ENCODE measurements at regions not wholly inside any gene's neighbourhood (a gene's known extent, or its start where the extent isn't known, plus 50 kb on each side); places are given as distances from the start of the nearest gene placed in this dataset.

DNA sequence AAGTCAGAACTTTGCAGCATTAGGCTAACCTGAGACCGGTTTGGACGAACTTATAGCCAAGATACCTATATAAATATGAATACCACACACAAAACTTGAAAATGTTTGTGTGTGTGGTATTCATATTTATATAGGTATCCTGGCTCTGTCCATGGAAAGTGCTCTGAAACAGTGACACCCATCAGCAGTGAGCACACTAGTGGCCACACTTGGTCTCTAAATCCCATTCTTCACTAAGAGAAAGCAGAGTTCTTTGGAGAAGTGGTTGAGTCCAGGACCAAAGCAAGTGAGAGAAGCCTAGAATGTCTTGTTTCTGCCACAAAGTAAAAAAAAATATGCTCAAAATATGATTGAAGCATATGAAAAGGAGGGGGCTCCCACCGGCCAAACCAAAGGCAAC, 146.5 kb downstream of the TWIST2 start:
- no peaks in the 10 kb centered on the region for H3K9me3 ChIP-seq
- H3K4me1 ChIP-seq, result no peaks in the 10 kb centered on the region
- no peak overlapping the region for H3K4me3 ChIP-seq
- no peak for DNase-seq (ENCODE audit: low spot score in 2 of 2)
- in situ Hi-C loops (cut with MboI; ENCODE audit: low sequenced_read_pairs), result no loop called here
- H3K27me3 ChIP-seq (ENCODE audit: low read depth), result no peaks in the 10 kb centered on the region
- H3K36me3 ChIP-seq (replicated peaks), result no peaks in the 10 kb centered on the region

DNA sequence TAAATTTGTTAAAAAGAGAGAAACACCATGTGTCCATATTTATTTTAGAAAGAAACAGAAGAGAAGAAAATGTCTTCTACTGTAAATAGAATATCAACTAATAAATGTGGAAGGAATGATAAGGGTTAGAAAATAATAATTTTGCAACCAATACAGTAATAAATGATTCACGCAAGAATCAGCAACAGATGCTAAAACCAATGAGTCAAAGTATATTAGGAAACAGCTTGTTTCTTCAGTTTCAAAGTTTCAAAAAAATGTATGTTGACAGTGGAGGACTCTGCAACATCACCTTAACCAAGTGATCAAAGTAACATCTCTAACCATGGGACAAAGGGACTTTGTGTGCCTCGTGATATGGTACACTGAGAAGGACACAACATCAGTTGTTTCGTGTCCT, 147.0 kb downstream of the TWIST2 start:
- Histone ChIP-seq H3K9me3 (no peaks in the 10 kb centered on the region), H3K36me3 (replicated peaks) (no peaks in the 10 kb centered on the region), H3K27me3 (ENCODE audit: low read depth) (no peaks in the 10 kb centered on the region), H3K4me3 (no peak overlapping the region), H3K4me1 (no peaks in the 10 kb centered on the region)
- in situ Hi-C loops (cut with MboI; ENCODE audit: low sequenced_read_pairs), result no loop called here
- no peak for DNase-seq (ENCODE audit: low spot score in 2 of 2)

DNA sequence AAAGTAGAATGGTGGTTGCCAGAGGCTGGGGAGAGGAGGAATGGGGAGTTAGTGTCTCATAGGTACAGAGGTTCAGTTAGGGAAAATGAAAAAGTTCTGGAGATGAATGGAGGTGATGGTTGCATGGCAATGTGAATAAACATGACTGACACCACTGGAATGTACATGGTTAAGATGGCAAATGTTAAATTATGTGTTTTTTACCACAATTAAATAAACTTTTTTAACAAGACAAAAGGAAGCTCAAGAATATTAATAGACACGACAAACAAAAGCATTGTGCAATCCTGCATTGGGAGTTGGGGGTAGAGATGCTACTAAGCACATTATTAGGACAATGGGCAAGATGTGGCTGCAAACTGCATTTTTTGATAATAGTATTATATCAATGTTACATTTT, 147.7 kb downstream of the TWIST2 start:
- Histone ChIP-seq H3K36me3 (replicated peaks) (no peaks in the 10 kb centered on the region), H3K9me3 (no peaks in the 10 kb centered on the region), H3K4me3 (no peak overlapping the region), H3K4me1 (no peaks in the 10 kb centered on the region), H3K27me3 (ENCODE audit: low read depth) (no peaks in the 10 kb centered on the region)
- in situ Hi-C loops (cut with MboI; ENCODE audit: low sequenced_read_pairs), result no loop called here
- DNase-seq (ENCODE audit: low spot score in 2 of 2), result no peak

DNA sequence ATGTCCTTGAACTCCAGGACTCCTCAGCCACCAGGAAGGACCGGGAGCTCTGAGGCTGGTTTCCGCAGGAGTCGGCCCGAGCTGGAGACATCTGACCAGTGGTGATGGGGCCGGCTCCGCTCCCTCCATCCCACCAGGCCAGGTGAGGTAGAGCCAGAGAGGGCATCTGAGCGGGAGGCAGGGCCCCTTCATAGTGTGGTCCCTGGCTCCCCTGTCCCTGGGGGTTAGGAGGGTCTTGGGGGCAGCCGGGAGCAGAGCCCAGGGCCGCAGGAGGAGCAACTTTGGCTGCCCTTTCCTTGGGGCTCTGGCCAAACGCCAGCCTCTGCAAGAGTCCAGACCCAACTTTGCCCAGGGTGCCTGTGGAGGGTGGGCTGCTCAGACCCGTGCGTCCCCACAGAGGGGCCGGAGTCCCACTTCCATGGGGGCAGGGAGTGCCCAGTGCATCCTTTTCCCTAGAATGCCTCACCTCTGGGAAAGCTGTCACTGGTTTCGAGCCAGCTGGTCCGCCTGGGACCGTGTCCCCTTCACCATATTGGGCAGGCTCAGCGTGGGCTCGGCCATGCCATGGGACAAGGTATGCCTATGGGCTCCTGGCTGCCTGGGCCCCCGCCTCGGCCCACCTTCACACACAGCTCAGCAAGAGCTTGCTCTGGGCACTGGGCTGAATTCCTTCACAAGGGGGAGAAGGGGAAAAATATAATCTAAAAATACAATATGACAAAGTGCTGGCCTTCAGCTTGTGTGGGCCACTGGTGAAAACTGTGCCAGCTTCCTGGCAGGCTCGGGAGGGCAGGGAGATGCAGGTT, 148.6 kb downstream of the TWIST2 start:
- H3K4me1 ChIP-seq, result no peaks in the 10 kb centered on the region
- no peaks in the 10 kb centered on the region for H3K27me3 ChIP-seq (ENCODE audit: low read depth)
- no peaks in the 10 kb centered on the region for H3K9me3 ChIP-seq
- H3K36me3 ChIP-seq (replicated peaks), result no peaks in the 10 kb centered on the region
- H3K4me3 ChIP-seq, result no peak overlapping the region
- DNase-seq (ENCODE audit: low spot score in 2 of 2), result no peak
- in situ Hi-C loops (cut with MboI; ENCODE audit: low sequenced_read_pairs), result no loop called here

DNA sequence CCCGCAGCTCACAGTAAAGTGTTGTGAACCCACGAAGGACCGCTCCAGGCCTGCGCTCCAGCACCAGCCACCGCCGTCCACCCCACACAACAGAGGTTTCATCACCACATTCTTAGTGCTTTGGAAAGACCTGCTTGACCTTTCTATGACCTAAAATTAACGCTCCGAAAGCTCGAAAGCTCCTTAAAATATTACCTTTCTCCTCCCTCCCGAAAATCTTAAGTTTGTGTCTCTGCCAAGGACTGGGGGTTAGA, 149.2 kb downstream of the TWIST2 start:
- no peaks in the 10 kb centered on the region for H3K27me3 ChIP-seq (ENCODE audit: low read depth)
- in situ Hi-C loops (cut with MboI; ENCODE audit: low sequenced_read_pairs), result no loop called here
- no peak overlapping the region for H3K4me3 ChIP-seq
- no peaks in the 10 kb centered on the region for H3K9me3 ChIP-seq
- H3K4me1 ChIP-seq, result no peaks in the 10 kb centered on the region
- DNase-seq (ENCODE audit: low spot score in 2 of 2), result no peak
- H3K36me3 ChIP-seq (replicated peaks), result no peaks in the 10 kb centered on the region

DNA sequence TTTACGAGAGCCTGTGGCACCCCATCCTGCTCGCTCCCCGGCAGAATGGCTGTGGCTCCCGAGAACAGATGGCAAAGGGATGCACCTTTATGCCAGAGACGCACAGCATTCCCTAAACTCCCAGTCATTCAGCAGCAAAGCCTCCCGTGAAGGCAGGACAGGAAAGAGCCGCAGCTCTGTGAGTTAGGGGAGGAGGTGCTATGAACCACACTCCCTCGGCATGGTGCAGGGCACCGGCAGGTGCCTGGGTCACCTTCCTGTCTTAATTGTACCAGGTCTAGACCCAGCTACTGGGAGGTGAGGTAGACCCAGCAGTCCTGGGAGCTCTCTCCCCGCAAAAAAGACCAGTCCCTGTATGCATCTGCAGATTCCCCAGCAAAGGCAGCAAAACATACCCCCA, 149.8 kb downstream of the TWIST2 start:
- H3K9me3 ChIP-seq, result no peaks in the 10 kb centered on the region
- no peak overlapping the region for H3K4me3 ChIP-seq

More for the DNA sequence above, 149.8 kb downstream of the TWIST2 start:
- in situ Hi-C loops (cut with MboI; ENCODE audit: low sequenced_read_pairs), result no loop called here
- Histone ChIP-seq H3K27me3 (ENCODE audit: low read depth) (no peaks in the 10 kb centered on the region), H3K4me1 (no peaks in the 10 kb centered on the region), H3K36me3 (replicated peaks) (no peaks in the 10 kb centered on the region)
- no peak for DNase-seq (ENCODE audit: low spot score in 2 of 2)
